HG03280 (cell line): ENCODE measurements at regions not wholly inside any gene's neighbourhood (a gene's known extent, or its start where the extent isn't known, plus 50 kb on each side); places are given as distances from the start of the nearest gene placed in this dataset.
"Not testable (repeated sequence)": the region's sequence is repeated elsewhere in the genome, so short reads cannot be mapped to it uniquely, and the experiment has no call there.

ENCODE experiments used
- ATAC-seq: cut with Tn5 transposase; IDR thresholded peaks from one replicate; pipeline ENCODE4 v1.9.1; 2021; ENCODE audit warnings: mild to moderate bottlenecking, moderate library complexity; ENCODE audit not compliant: unreplicated experiment

DNA sequence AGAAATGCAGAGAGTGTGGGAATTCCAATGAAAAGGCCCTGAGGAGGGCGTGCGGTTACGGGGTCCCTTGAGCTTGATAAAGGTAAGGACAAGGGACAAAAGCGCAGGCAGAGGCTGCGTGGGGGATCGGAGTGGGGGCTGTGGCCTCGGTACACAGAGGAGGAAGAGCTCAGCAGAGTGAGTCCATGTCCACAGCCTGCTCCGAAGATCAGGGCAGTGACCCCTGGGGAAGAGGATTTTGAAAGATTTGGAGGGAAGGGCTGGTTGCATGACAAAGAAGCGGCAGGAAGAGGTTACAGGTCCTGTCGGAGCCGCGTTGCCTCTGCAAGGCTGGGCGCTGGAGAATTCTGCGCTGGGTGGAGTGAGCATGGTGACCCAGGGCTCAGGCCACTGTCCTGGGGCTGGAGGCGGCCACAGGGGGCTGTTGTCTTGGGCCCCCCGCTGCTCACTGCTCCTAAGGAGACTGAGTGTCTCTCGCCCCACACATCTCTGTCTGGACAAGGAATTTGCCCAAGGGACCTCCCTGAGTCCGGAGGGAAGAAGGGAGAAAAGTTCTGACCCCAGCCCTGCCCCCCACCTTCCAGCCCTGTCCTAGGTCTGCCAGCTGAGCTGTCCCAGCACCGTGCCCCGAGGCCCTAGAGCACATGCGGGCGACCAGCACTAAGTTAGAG is 69.8 kb upstream of the INSIG1 start:
- no peak for ATAC-seq

GRCh38 chr7:155228459-155228845 is 69.2 kb upstream of the INSIG1 start:
- ATAC-seq = no peak

GRCh38 chr7:155228894-155229293 is 68.8 kb upstream of the INSIG1 start:
- no peak for ATAC-seq

- no peak for ATAC-seq
Observed at GRCh38 chr7:155229548-155230168, 68.0 kb upstream of the INSIG1 start.

GRCh38 chr7:155230169-155230593 is 67.5 kb upstream of the INSIG1 start:
- ATAC-seq = no peak

DNA sequence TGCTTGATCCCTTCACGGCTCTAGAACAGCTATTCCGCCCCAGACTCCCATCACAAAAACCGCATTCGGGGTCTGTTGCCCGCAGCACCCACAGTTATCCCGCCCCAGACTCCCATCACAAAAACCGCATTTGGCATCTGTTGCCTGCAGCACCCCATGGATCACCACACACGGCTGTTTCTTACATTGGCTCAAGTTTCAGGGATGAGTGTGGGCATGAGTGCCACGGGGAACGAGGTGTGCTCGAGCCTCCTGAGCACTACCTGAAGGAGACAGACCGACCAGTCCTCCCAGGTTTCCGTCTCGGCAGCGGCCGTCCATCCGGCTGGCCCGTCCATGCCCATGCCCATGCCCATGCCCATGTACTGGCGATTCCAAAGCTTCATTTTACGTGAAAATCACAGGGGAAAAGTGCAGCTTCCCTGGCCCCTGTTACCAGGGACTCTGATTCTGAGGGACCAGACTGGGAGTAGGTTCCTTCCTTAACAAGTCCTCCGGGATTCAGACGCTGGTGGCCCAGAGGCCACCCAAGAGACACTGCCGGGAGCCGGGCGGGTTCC is 66.4 kb upstream of the INSIG1 start:
- ATAC-seq = no peak

- ATAC-seq = no peak
Observed at GRCh38 chr7:155231941-155232340, 65.7 kb upstream of the INSIG1 start.

- no peak for ATAC-seq
Observed at GRCh38 chr7:155232911-155233310, 64.8 kb upstream of the INSIG1 start.

- no peak for ATAC-seq
Observed at GRCh38 chr7:155233311-155234157, 64.1 kb upstream of the INSIG1 start.

DNA sequence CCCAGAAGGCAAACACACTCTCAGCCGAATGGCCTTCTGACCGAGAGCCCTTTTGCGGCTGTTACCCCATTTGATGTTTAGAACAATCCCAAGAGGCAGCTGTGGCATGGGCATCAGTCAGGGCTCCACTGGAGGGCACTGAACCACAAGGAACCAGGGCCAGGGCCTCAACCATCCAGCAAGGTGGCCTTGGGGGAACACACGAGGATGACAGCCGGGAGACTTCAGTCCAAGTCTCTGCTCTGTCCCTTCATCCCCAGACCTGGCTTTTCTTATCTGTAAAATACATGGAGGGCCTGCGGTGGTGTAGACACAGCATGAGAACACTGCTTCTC is 63.6 kb upstream of the INSIG1 start:
- no peak for ATAC-seq

- ATAC-seq = no peak
Observed at GRCh38 chr7:155234950-155235789, 62.5 kb upstream of the INSIG1 start.

- no peak for ATAC-seq
Observed at GRCh38 chr7:155236386-155236785, 61.3 kb upstream of the INSIG1 start.

GRCh38 chr7:155237297-155237696 is 60.4 kb upstream of the INSIG1 start:
- no peak for ATAC-seq

DNA sequence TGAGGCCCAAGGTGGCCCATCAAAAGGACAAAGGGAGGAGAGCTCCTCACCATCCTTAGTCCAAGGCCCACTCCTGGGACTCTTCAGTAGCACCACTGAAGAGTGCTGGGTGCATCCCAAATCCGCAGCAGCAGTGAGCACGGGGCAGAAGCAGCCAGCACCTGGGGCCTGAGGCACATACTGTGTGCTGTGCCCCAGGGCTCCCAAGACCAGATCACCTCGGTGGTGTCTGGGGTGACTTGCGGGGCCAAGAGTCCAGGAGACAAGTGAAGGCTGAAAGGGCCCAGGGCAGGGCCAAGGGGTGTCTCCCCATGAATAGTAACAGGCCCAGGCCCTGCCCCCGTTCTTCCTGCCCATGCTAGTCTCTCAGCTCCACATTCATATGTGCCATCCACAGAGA is 59.9 kb upstream of the INSIG1 start:
- ATAC-seq = no peak

DNA sequence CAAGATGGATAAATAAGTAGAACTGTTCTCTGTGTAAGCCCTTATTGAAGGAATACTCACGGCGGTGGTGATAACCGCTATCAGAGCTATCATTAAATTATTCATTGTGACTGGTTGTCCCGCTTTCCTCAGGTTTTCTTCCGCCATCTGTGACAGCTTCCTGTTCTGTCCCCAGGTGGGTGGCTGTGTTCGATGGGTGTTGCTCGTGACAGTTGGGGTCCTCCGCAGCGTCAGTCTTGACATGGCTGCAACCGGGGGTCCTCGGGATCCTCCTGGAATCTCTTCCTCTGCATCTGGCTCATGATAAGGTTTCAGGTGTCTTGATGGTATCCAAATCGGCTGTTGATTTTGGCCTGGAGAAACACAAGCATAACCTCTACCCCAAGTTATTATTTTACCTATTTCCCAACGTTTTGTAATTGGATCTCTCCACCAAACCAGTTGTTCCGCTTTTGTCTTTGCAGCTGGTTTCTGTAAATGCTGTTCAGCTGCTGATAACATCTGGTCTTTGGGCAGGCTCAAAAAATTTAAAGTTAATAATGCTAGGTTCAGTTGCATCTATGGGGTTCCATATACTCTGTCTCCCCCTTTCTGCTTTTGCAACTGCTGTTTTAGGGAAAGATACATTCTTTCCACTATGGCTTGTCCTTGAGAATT is 58.1 kb upstream of the INSIG1 start:
- ATAC-seq = not testable (repeated sequence)

GRCh38 chr7:155244675-155245074 is 53.0 kb upstream of the INSIG1 start:
- no peak for ATAC-seq

GRCh38 chr7:155247479-155248365 is 50.0 kb upstream of the INSIG1 start:
- no peak for ATAC-seq
